Lower leg skin (tissue), 3 donors: ENCODE measurements at regions not wholly inside any gene's neighbourhood (a gene's known extent, or its start where the extent isn't known, plus 50 kb on each side); places are given as distances from the start of the nearest gene placed in this dataset.

Source experiments
- CTCF ChIP-seq, 3 donors: fragments of 450-650 bp; IDR thresholded peaks; one replicate each; pipeline ENCODE4 v1.5.1; 2016; ENCODE audit warnings: antibody characterized with exemption in 3 of 3, mild to moderate bottlenecking in 3 of 3, moderate library complexity in 2 of 3
- POLR2A ChIP-seq, 2 donors: fragments of 450-650 bp; IDR thresholded peaks; one replicate each; pipeline ENCODE4 v1.6.1; 2016 to 2017; ENCODE audit warnings: antibody characterized with exemption in 2 of 2, mild to moderate bottlenecking in 1 of 2, moderate library complexity in 1 of 2

GRCh38 chr4:124325690-124326089 is 386.8 kb downstream of the ANKRD50 start:
- TF ChIP-seq CTCF (IDR thresholded peaks at IDR 0.05) (no peak), POLR2A (IDR thresholded peaks at IDR 0.05) (no peak)
